PC-3 (cell line): ENCODE measurements at regions not wholly inside any gene's neighbourhood (a gene's known extent, or its start where the extent isn't known, plus 50 kb on each side); places are given as distances from the start of the nearest gene placed in this dataset.

Experiments
- ATAC-seq: fragments of 200-7000 bp; cut with Tn5 transposase; 2 replicates; pipeline ENCODE4 v1.9.1; 2020; ENCODE audit warnings: mild to moderate bottlenecking, moderate library complexity
- BruUV-seq: library from RNA; stranded (reverse); fragments of 400-500 nt; replicated peaks from 2 replicates; lab custom pipeline; 2021; lab: Mats Ljungman, UMichigan
- CTCF ChIA-PET: fragments of 300-600 bp; sonication (Branson Sonifier 250); formaldehyde crosslinking; loops from one replicate; lab custom pipeline; 2022; ENCODE audit warnings: antibody characterized with exemption; lab: Charles Lee
- POLR2A ChIA-PET: fragments of 300-600 bp; sonication (Branson Sonifier 250); formaldehyde crosslinking; loops from one replicate; lab custom pipeline; 2022; ENCODE audit warnings: antibody characterized with exemption; ENCODE audit not compliant: unreplicated experiment; lab: Charles Lee
- DNase-seq: peaks from one replicate; pipeline ENCODE4 v3.0.0-alpha.2; 2015
- H2AFZ ChIP-seq: fragments of 300-600 bp; sonication (generic); 2 replicates; pipeline ENCODE4 v1.6.0; 2016; ENCODE audit warnings: antibody characterized with exemption, low read length
- H3F3A ChIP-seq: fragments of 300-600 bp; sonication (generic); one replicate; pipeline ENCODE4 v1.6.0; 2017; ENCODE audit warnings: antibody characterized with exemption, low read length, control low read depth, mild to moderate bottlenecking; ENCODE audit not compliant: unreplicated experiment
- H3K27ac ChIP-seq: fragments of 300-600 bp; sonication (generic); 2 replicates; pipeline ENCODE4 v1.5.1; 2016; ENCODE audit warnings: mild to moderate bottlenecking, low read length
- H3K27me3 ChIP-seq: fragments of 300-600 bp; sonication (generic); 2 replicates; pipeline ENCODE4 v1.6.1; 2016; ENCODE audit warnings: low read length, mixed read lengths
- H3K36me3 ChIP-seq: fragments of 300-600 bp; sonication (generic); 2 replicates; pipeline ENCODE4 v1.6.1; 2016; ENCODE audit warnings: low read depth, mixed run types, low read length, mixed read lengths
- H3K4me1 ChIP-seq: fragments of 300-600 bp; sonication (generic); 2 replicates; pipeline ENCODE4 v1.5.1; 2016; ENCODE audit warnings: low read length; ENCODE audit not compliant: insufficient read depth
- H3K4me2 ChIP-seq: fragments of 300-600 bp; sonication (generic); 2 replicates; pipeline ENCODE4 v1.6.0; 2016; ENCODE audit warnings: low read length
- H3K4me3 ChIP-seq: fragments of 300-600 bp; sonication (generic); 2 replicates; pipeline ENCODE4 v1.5.1; 2016; ENCODE audit warnings: mild to moderate bottlenecking, low read length, mixed read lengths
- H3K79me2 ChIP-seq: fragments of 300-600 bp; sonication (generic); 2 replicates; pipeline ENCODE4 v1.6.1; 2017; ENCODE audit warnings: low read length, mixed read lengths
- H3K9ac ChIP-seq: fragments of 300-600 bp; sonication (generic); 2 replicates; pipeline ENCODE4 v1.6.0; 2016; ENCODE audit warnings: mild to moderate bottlenecking, low read length
- H3K9me2 ChIP-seq: fragments of 300-600 bp; sonication (generic); replicated peaks from 2 replicates; pipeline ENCODE4 v1.6.1; 2016; ENCODE audit warnings: mixed run types, low read length, mixed read lengths
- H3K9me3 ChIP-seq: fragments of 300-600 bp; sonication (generic); 2 replicates; pipeline ENCODE4 v1.6.1; 2016; ENCODE audit warnings: low read length, mixed read lengths
- H4K20me1 ChIP-seq: fragments of 300-600 bp; sonication (generic); 2 replicates; pipeline ENCODE4 v1.6.1; 2016; ENCODE audit warnings: low read length, mixed read lengths
- CTCF ChIP-seq: fragments of 300-600 bp; sonication (generic); conservative IDR thresholded peaks from 2 replicates; pipeline ENCODE4 v1.5.1; 2017; ENCODE audit warnings: antibody characterized with exemption, low read depth, mild to moderate bottlenecking, low read length
- EZH2 ChIP-seq: fragments of 300-600 bp; sonication (generic); IDR thresholded peaks from one replicate; pipeline ENCODE4 v1.6.1; 2017; ENCODE audit warnings: antibody characterized with exemption, mild to moderate bottlenecking, low read length; ENCODE audit not compliant: unreplicated experiment
- EZH2phosphoT487 ChIP-seq: fragments of 300-600 bp; sonication (generic); IDR thresholded peaks from 2 replicates; pipeline ENCODE4 v1.6.1; 2018; ENCODE audit warnings: mild to moderate bottlenecking, antibody characterized with exemption, low read length, borderline replicate concordance
- intact Hi-C: fragments of 100-400 bp; cut with micrococcal nuclease; formaldehyde crosslinking; loops from 2 replicates; pipeline ENCODE4 v1.9.0; 2023

- H3K4me2 ChIP-seq = no peak overlapping the region
- no TSS peak for BruUV-seq
- no peaks in the 10 kb centered on the region for H3K36me3 ChIP-seq
- TF ChIP-seq CTCF (no peak), EZH2phosphoT487 (no peak), EZH2 (no peak)
- no peak overlapping the region for H2AFZ ChIP-seq
- no peak overlapping the region for H3K9ac ChIP-seq
- H4K20me1 ChIP-seq = no peaks in the 10 kb centered on the region
- H3K4me1 ChIP-seq = no peaks in the 10 kb centered on the region
- intact Hi-C loops = no loop called here
- no peaks in the 10 kb centered on the region for H3K79me2 ChIP-seq
- no peak overlapping the region for H3K4me3 ChIP-seq
- H3K9me2 ChIP-seq = no peaks in the 10 kb centered on the region
- ChIA-PET POLR2A (no interaction called here), CTCF (no interaction called here)
- ATAC-seq = no peak
- H3K27me3 ChIP-seq = peaks cover 59% of the 10 kb centered on the region
- no peaks in the 10 kb centered on the region for H3K9me3 ChIP-seq
- no peaks in the 10 kb centered on the region for H3F3A ChIP-seq
- H3K27ac ChIP-seq = no peak overlapping the region
- DNase-seq = no peak
These were observed 391.1 kb upstream of the SPRED2 start for GRCh38 chr2:65823511-65823910.

GRCh38 chr2:65820454-65820853 is 388.1 kb upstream of the SPRED2 start:
- no peak for DNase-seq
- no peak overlapping the region for H3K4me2 ChIP-seq
- CTCF ChIA-PET = no interaction called here
- no peak overlapping the region for H3K4me3 ChIP-seq
- H3K9me2 ChIP-seq = no peaks in the 10 kb centered on the region
- no peaks in the 10 kb centered on the region for H3F3A ChIP-seq
- no peaks in the 10 kb centered on the region for H3K9me3 ChIP-seq
- no peaks in the 10 kb centered on the region for H3K79me2 ChIP-seq
- ATAC-seq = no peak
- peaks cover 61% of the 10 kb centered on the region for H3K27me3 ChIP-seq
- no peak overlapping the region for H3K27ac ChIP-seq
- POLR2A ChIA-PET = no interaction called here
- H3K4me1 ChIP-seq = no peaks in the 10 kb centered on the region
- H2AFZ ChIP-seq = no peak overlapping the region
- no peak for TF ChIP-seq CTCF
- no peak for TF ChIP-seq EZH2
- no peak for TF ChIP-seq EZH2phosphoT487
- H3K36me3 ChIP-seq = no peaks in the 10 kb centered on the region
- BruUV-seq = no TSS peak
- H3K9ac ChIP-seq = no peak overlapping the region
- no peaks in the 10 kb centered on the region for H4K20me1 ChIP-seq
- intact Hi-C loops = no loop called here

- H3K27me3 ChIP-seq = peaks cover 62% of the 10 kb centered on the region
- H3K4me3 ChIP-seq = no peak overlapping the region
- ChIA-PET CTCF (no interaction called here), POLR2A (no interaction called here)
- no peak overlapping the region for H3K27ac ChIP-seq
- no peaks in the 10 kb centered on the region for H3K36me3 ChIP-seq
- no peak overlapping the region for H3K9ac ChIP-seq
- no peaks in the 10 kb centered on the region for H3F3A ChIP-seq
- H3K4me2 ChIP-seq = no peak overlapping the region
- no peaks in the 10 kb centered on the region for H4K20me1 ChIP-seq
- DNase-seq (no peak), ATAC-seq (no peak)
- no peaks in the 10 kb centered on the region for H3K79me2 ChIP-seq
- no peak overlapping the region for H2AFZ ChIP-seq
- H3K9me2 ChIP-seq = no peaks in the 10 kb centered on the region
- BruUV-seq = no TSS peak
- H3K4me1 ChIP-seq = no peaks in the 10 kb centered on the region
- H3K9me3 ChIP-seq = no peaks in the 10 kb centered on the region
- TF ChIP-seq EZH2 (no peak), EZH2phosphoT487 (no peak), CTCF (no peak)
- intact Hi-C loops = no loop called here
These were observed 387.6 kb upstream of the SPRED2 start for GRCh38 chr2:65819963-65820362.
